ENCODE measurements at regions not wholly inside any gene's neighbourhood (a gene's known extent, or its start where the extent isn't known, plus 50 kb on each side); places are given as distances from the start of the nearest gene placed in this dataset.

DNA sequence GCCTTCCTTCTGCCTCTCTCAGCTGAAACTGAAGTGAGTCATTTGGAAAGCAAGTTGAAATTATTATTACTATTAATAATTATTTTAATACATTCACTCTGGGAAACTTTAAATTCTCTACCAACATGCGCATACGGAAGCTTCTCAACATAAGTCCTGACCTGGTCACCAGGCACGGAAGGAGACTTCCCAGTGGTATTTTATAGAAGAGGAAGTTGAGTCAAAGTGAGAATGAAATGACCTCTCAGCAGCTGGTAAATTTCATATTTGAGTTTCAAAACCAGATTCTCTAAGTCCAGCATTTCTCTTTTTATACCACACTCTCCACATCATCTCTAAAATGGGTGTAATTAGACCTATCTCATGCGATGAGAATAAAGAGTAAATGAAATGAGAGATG, 747.4 kb downstream of the VRK1 start:
- H3K36me3 Mint-ChIP-seq (ENCODE audit: low read depth, unreplicated experiment) = no peaks in the 10 kb centered on the region
- H3K9me3 Mint-ChIP-seq (ENCODE audit: unreplicated experiment) = no peaks in the 10 kb centered on the region
- no peaks in the 10 kb centered on the region for H3K4me1 Mint-ChIP-seq (ENCODE audit: unreplicated experiment)
- H3K27ac Mint-ChIP-seq (ENCODE audit: unreplicated experiment) = no peak overlapping the region
- H3K4me3 Mint-ChIP-seq (ENCODE audit: unreplicated experiment) = no peak overlapping the region
- no peaks in the 10 kb centered on the region for H3K27me3 Mint-ChIP-seq (ENCODE audit: unreplicated experiment)
- no peak for TF ChIP-seq CTCF (IDR thresholded peaks at IDR 0.05; ENCODE audit: unreplicated experiment)
- DNase-seq (ENCODE audit: low spot score) = no peak

GRCh38 chr14:97546491-97547230, 749.5 kb downstream of the VRK1 start:
- Mint-ChIP-seq H3K9me3 (ENCODE audit: unreplicated experiment) (no peaks in the 10 kb centered on the region), H3K36me3 (ENCODE audit: low read depth, unreplicated experiment) (no peaks in the 10 kb centered on the region), H3K27ac (ENCODE audit: unreplicated experiment) (no peak overlapping the region), H3K4me1 (ENCODE audit: unreplicated experiment) (no peaks in the 10 kb centered on the region), H3K27me3 (ENCODE audit: unreplicated experiment) (no peaks in the 10 kb centered on the region), H3K4me3 (ENCODE audit: unreplicated experiment) (no peak overlapping the region)
- no peak for TF ChIP-seq CTCF (IDR thresholded peaks at IDR 0.05; ENCODE audit: unreplicated experiment)
- DNase-seq (ENCODE audit: low spot score) = no peak

- Mint-ChIP-seq H3K4me1 (ENCODE audit: unreplicated experiment) (no peaks in the 10 kb centered on the region), H3K4me3 (ENCODE audit: unreplicated experiment) (no peak overlapping the region), H3K9me3 (ENCODE audit: unreplicated experiment) (no peaks in the 10 kb centered on the region), H3K36me3 (ENCODE audit: low read depth, unreplicated experiment) (no peaks in the 10 kb centered on the region), H3K27ac (ENCODE audit: unreplicated experiment) (no peak overlapping the region), H3K27me3 (ENCODE audit: unreplicated experiment) (no peaks in the 10 kb centered on the region)
- DNase-seq (ENCODE audit: low spot score) = no peak
- TF ChIP-seq CTCF (IDR thresholded peaks at IDR 0.05; ENCODE audit: unreplicated experiment) = no peak
These were observed 753.3 kb downstream of the VRK1 start for GRCh38 chr14:97550463-97550862.

GRCh38 chr14:97554597-97554996, 757.4 kb downstream of the VRK1 start:
- H3K4me3 Mint-ChIP-seq (ENCODE audit: unreplicated experiment) = no peak overlapping the region
- no peak for TF ChIP-seq CTCF (IDR thresholded peaks at IDR 0.05; ENCODE audit: unreplicated experiment)
- no peaks in the 10 kb centered on the region for H3K36me3 Mint-ChIP-seq (ENCODE audit: low read depth, unreplicated experiment)
- DNase-seq (ENCODE audit: low spot score) = no peak
- no peaks in the 10 kb centered on the region for H3K4me1 Mint-ChIP-seq (ENCODE audit: unreplicated experiment)
- peaks cover 2% of the 10 kb centered on the region for H3K27me3 Mint-ChIP-seq (ENCODE audit: unreplicated experiment)
- H3K9me3 Mint-ChIP-seq (ENCODE audit: unreplicated experiment) = no peaks in the 10 kb centered on the region
- no peak overlapping the region for H3K27ac Mint-ChIP-seq (ENCODE audit: unreplicated experiment)

GRCh38 chr14:97564334-97564733, 767.2 kb downstream of the VRK1 start:
- Mint-ChIP-seq H3K4me1 (ENCODE audit: unreplicated experiment) (no peaks in the 10 kb centered on the region), H3K4me3 (ENCODE audit: unreplicated experiment) (no peak overlapping the region), H3K27me3 (ENCODE audit: unreplicated experiment) (peaks cover 2% of the 10 kb centered on the region), H3K9me3 (ENCODE audit: unreplicated experiment) (no peaks in the 10 kb centered on the region), H3K36me3 (ENCODE audit: low read depth, unreplicated experiment) (no peaks in the 10 kb centered on the region), H3K27ac (ENCODE audit: unreplicated experiment) (no peak overlapping the region)
- no peak for DNase-seq (ENCODE audit: low spot score)
- no peak for TF ChIP-seq CTCF (IDR thresholded peaks at IDR 0.05; ENCODE audit: unreplicated experiment)
